ENCODE measurements at regions not wholly inside any gene's neighbourhood (a gene's known extent, or its start where the extent isn't known, plus 50 kb on each side); places are given as distances from the start of the nearest gene placed in this dataset.

DNA sequence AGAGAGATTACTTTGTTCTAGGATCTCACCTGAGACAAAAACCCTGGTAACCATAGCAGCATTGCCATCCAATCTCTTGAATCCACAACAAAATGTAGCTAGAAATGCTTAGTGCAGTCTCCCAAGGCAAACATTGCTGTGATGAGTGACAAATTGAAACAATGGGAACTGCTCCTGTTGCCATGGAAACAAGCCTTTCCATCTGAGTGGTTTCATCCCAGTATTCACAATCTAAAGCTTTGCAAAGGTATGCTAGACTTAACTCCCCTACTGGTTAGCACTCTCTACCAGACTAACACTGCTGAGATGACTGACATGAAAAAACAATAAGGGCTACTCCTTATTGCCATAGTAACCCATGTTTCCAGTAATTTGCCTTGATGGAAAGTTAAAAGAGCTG is 172.6 kb upstream of the CNTN3 start:
- TF ChIP-seq, protein P1, sequence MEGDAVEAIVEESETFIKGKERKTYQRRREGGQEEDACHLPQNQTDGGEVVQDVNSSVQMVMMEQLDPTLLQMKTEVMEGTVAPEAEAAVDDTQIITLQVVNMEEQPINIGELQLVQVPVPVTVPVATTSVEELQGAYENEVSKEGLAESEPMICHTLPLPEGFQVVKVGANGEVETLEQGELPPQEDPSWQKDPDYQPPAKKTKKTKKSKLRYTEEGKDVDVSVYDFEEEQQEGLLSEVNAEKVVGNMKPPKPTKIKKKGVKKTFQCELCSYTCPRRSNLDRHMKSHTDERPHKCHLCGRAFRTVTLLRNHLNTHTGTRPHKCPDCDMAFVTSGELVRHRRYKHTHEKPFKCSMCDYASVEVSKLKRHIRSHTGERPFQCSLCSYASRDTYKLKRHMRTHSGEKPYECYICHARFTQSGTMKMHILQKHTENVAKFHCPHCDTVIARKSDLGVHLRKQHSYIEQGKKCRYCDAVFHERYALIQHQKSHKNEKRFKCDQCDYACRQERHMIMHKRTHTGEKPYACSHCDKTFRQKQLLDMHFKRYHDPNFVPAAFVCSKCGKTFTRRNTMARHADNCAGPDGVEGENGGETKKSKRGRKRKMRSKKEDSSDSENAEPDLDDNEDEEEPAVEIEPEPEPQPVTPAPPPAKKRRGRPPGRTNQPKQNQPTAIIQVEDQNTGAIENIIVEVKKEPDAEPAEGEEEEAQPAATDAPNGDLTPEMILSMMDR (conservative IDR thresholded peaks at IDR 0.05; ENCODE audit: low read depth, low read length): no peak
- TF ChIP-seq EZH2 (IDR thresholded peaks at IDR 0.05; ENCODE audit: borderline replicate concordance, low read depth, low read length, poor library complexity, severe bottlenecking): no peak

All from A673 (cell line).